ENCODE measurements at regions not wholly inside any gene's neighbourhood (a gene's known extent, or its start where the extent isn't known, plus 50 kb on each side); places are given as distances from the start of the nearest gene placed in this dataset.

GRCh38 chr13:33349288-33349985 lies 63.9 kb upstream of the STARD13 start:
- Histone ChIP-seq H3K27ac (peak overlapping the region; percentile 82 to 92 (median 91)), H3K4me3 (peak overlapping the region; percentile 57 to 94 (median 78)), H3K27me3 (no peaks in the 10 kb centered on the region), H3K4me1 (peaks cover 0 to 42% (median 15%) of the 10 kb centered on the region in 4 donors), H3K9me3 (no peaks in the 10 kb centered on the region), H3K36me3 (no peaks in the 10 kb centered on the region)
- 22 to 26% methylated on average over 21 of the region's 21 CpGs for WGBS, 2 donors
- peak in 2 of 5 experiments; percentile 9 to 14 for TF ChIP-seq CTCF (IDR thresholded peaks at IDR 0.05)
- TF ChIP-seq POLR2A (IDR thresholded peaks at IDR 0.05): no peak
- peak in 1 of 2 donors; percentile 45 for TF ChIP-seq EP300 (IDR thresholded peaks at IDR 0.05)
- peak in 1 of 2 donors; percentile 23 for DNase-seq (ENCODE audit: low spot score in 2 of 2)

GRCh38 chr13:33349986-33350826 lies 64.7 kb upstream of the STARD13 start:
- H3K4me3 ChIP-seq: peak overlapping the region; percentile 57 to 94 (median 78)
- H3K36me3 ChIP-seq: no peaks in the 10 kb centered on the region
- no peaks in the 10 kb centered on the region for H3K27me3 ChIP-seq
- WGBS, 2 donors: 0 to 1% methylated on average over 32 to 73 of the region's 84 CpGs
- peak; percentile 25 to 41 for DNase-seq (ENCODE audit: low spot score in 2 of 2)
- TF ChIP-seq POLR2A (IDR thresholded peaks at IDR 0.05) (peak; percentile 25 to 37), CTCF (IDR thresholded peaks at IDR 0.05) (no peak), EP300 (IDR thresholded peaks at IDR 0.05) (peak in 1 of 2 donors; percentile 66)
- peaks cover 0 to 44% (median 15%) of the 10 kb centered on the region in 4 donors for H3K4me1 ChIP-seq
- no peaks in the 10 kb centered on the region for H3K9me3 ChIP-seq
- peak overlapping the region; percentile 82 to 92 (median 91) for H3K27ac ChIP-seq

GRCh38 chr13:33351319-33351718 lies 65.8 kb upstream of the STARD13 start:
- Histone ChIP-seq H3K4me3 (peak overlapping the region in 2 of 4 donors; percentile 77 to 94), H3K9me3 (no peaks in the 10 kb centered on the region), H3K27ac (peak overlapping the region; percentile 82 to 92 (median 91)), H3K4me1 (peaks cover 0 to 47% (median 15%) of the 10 kb centered on the region in 4 donors), H3K27me3 (no peaks in the 10 kb centered on the region), H3K36me3 (no peaks in the 10 kb centered on the region)
- WGBS, 2 donors: 5 to 7% methylated on average over 2 of the region's 2 CpGs
- DNase-seq (ENCODE audit: low spot score in 2 of 2): no peak
- peak in 1 of 2 donors; percentile 66 for TF ChIP-seq EP300 (IDR thresholded peaks at IDR 0.05)
- TF ChIP-seq POLR2A (IDR thresholded peaks at IDR 0.05): peak; percentile 25 to 49
- TF ChIP-seq CTCF (IDR thresholded peaks at IDR 0.05): peak in 2 of 5 experiments; percentile 47 to 50

- peak overlapping the region in 2 of 4 donors; percentile 91 for H3K27ac ChIP-seq
- no peaks in the 10 kb centered on the region for H3K27me3 ChIP-seq
- peaks cover 0 to 47% (median 15%) of the 10 kb centered on the region in 4 donors for H3K4me1 ChIP-seq
- H3K4me3 ChIP-seq: no peak overlapping the region
- H3K9me3 ChIP-seq: no peaks in the 10 kb centered on the region
- no peak for TF ChIP-seq CTCF (IDR thresholded peaks at IDR 0.05)
- no peak for TF ChIP-seq POLR2A (IDR thresholded peaks at IDR 0.05)
- DNase-seq (ENCODE audit: low spot score in 2 of 2): no peak
- H3K36me3 ChIP-seq: no peaks in the 10 kb centered on the region
- 51 to 62% methylated on average over 5 of the region's 5 CpGs for WGBS, 2 donors
These were observed 66.5 kb upstream of the STARD13 start for GRCh38 chr13:33352041-33352440.
